ENCODE measurements at regions not wholly inside any gene's neighbourhood (a gene's known extent, or its start where the extent isn't known, plus 50 kb on each side); places are given as distances from the start of the nearest gene placed in this dataset.
"Not testable (repeated sequence)": the region's sequence is repeated elsewhere in the genome, so short reads cannot be mapped to it uniquely, and the experiment has no call there.

DNA sequence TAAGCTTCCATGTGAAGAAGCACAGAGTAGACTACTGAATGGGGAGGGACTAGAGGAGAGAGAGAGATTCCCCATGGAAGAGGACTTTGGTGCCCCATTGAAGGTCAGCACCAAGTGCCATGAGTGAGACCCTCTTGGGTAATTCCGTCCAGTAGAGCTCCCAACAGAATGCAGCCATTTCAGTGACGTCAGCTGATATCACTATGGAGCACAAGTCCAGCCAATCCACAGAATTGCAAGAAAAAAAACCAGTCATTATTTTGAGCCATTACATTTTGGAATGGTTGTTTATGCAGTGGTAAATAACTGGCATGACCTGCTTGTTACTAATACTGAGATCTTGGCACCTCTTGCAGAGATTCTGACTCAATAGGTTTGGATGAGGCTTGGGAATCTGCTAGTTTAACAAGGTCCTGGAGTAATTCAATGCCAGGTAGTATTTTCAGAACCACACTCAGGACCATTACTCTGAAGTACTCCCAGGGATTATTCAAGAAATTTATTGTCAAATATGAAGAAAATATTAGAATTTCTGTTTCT is 52.6 kb upstream of the SP8 start:
- no peak for DNase-seq (ENCODE audit: low read depth in 3 of 3)

- DNase-seq (ENCODE audit: low read depth in 3 of 3) = no peak
Measured at GRCh38 chr7:20839987-20840386, 53.3 kb upstream of the SP8 start.

DNA sequence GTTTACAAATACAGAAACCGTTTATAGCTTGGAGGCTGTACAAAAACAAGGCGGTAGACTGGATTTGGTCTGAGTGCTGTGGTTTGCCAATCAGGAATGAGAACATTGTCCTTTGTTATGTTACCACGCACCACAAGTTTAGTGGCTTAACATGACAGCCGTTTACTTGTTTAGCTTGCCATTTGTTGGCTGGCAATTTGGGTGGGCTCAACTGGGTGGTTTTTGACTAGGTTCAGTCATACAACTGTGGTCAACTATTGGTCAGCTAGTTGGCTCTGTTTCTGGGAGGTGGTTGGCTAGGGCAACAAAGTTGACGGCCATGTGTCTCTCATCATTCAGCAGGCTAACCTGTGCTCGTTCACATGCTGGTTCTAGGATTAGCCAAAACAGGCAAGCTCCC is 60.1 kb upstream of the SP8 start:
- DNase-seq (ENCODE audit: low read depth in 3 of 3) = no peak

DNA sequence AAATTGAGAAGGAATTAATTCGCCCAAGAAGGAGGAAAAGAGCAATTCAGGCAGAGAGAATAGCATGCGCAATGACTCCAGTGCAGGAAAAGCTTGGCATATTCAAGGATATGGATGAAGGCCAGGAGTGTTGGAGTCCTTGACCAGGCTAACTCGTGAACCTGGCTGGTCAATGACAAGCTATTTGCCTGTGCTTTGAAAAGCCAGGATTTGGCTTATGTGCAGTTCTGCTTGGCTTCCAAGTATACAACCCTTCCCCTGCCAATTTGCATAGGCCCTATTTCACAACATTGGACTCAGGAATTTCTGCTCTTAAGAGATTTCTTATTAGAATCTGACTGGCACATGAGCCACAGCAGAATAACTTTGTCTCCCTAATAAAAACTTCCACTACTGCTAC is 72.3 kb upstream of the SP8 start:
- no peak for DNase-seq (ENCODE audit: low read depth in 3 of 3)

DNA sequence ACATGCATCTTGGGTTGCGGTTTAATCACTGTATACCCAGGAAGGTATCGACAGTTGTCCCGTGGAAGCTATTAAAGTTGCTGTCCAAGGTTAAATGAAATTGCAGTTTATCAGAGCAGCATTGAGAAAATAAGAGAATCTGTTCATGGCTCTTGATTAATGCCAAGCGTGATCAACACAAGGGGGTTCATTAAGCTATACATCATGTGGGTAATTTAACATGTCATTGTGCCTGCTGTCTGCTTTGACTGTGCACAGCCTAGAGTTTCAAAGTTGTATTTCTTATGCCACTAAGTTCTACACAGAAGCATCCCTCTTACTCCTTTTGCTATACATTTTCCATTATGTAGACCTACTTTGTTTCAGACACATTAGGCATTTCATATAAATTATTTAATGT is 74.8 kb upstream of the SP8 start:
- DNase-seq (ENCODE audit: low read depth in 3 of 3) = no peak

GRCh38 chr7:20862554-20862953 is 75.9 kb upstream of the SP8 start:
- DNase-seq (ENCODE audit: low read depth in 3 of 3) = no peak

- no peak for DNase-seq (ENCODE audit: low read depth in 3 of 3)
Measured at GRCh38 chr7:20864221-20864620, 77.5 kb upstream of the SP8 start.

DNA sequence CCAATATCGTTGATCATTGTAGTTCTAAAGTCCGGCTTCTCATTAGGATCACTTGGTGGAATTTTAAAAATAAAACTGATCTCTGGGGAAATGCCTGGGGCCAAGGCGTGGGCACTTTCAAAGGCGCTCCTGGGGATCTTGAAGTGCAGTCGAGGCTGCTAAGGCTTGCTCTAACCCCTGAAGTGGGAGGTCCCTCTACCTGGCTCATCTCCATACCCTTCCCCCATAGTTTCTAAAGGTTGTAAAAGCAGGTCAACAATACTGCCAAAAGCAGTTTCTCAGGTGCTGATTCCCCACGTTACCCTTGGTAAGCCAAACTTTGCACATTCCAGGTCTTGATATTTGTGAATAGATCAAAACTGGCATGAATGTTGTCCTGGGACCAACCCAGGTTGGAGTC is 79.0 kb upstream of the SP8 start:
- DNase-seq (ENCODE audit: low read depth in 3 of 3) = no peak

GRCh38 chr7:20870977-20871376 is 84.3 kb upstream of the SP8 start:
- no peak for DNase-seq (ENCODE audit: low read depth in 3 of 3)

DNA sequence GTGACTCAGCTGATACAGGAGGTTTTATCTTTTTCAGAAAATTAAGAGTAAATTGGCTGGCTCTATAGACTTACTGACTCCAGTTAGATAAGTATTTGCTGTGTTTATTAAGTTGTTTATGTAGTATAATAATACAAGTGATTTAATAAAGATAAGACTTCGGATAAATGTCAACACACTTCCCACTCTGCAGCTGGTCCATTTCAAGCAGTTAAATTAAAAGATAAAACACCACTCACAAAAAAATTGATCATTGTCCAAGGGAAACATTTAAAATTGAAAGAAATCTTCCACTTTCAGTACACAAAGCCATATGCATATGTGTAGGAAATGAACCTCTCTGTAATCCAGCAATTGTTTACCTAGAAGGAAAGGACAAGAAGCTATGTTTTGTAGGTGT is 106.1 kb upstream of the SP8 start:
- DNase-seq (ENCODE audit: low read depth in 3 of 3) = no peak

- DNase-seq (ENCODE audit: low read depth in 3 of 3) = no peak
Measured at GRCh38 chr7:20894806-20895205, 108.1 kb upstream of the SP8 start.

DNA sequence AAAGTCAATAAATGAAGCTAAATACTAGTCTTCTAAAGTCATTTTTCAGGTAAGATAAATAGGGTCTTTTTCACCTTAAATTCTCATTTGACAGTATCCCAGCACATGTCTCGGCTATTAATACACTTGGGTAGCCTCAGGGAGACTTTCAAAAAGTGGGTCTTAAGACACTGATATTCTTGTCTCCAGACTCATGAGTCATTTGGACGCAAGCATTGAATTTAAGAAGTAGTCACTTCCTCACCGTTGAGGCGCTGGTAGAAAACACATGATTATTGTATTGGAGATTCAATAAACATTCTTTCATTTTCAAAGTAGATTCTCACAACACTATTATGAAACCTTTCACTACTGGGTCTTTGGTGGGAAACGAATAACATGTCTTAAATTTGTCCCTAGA is 108.9 kb upstream of the SP8 start:
- DNase-seq (ENCODE audit: low read depth in 3 of 3) = no peak

DNA sequence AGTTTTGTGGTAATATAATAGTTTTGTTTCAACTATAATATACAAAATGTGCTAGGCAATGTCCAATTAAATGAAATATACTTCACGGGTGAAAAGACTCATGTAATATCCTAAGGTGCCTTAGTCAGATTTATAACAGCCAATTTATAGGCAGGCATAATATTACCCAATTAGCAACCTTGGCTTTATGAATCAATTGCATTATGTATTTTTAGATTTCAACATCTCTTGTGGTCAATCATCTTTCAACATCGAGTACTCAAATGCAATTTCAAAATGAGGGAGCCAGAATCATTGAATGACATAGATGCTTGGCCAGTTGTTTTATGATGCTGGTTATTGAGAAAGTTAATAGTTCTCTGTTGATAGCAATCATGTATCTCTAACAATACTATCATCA is 110.3 kb upstream of the SP8 start:
- DNase-seq (ENCODE audit: low read depth in 3 of 3) = no peak

GRCh38 chr7:20906801-20907453 is 120.2 kb upstream of the SP8 start:
- DNase-seq (ENCODE audit: low read depth in 3 of 3) = no peak

GRCh38 chr7:20911081-20911480 is 124.4 kb upstream of the SP8 start:
- DNase-seq (ENCODE audit: low read depth in 3 of 3) = no peak

DNA sequence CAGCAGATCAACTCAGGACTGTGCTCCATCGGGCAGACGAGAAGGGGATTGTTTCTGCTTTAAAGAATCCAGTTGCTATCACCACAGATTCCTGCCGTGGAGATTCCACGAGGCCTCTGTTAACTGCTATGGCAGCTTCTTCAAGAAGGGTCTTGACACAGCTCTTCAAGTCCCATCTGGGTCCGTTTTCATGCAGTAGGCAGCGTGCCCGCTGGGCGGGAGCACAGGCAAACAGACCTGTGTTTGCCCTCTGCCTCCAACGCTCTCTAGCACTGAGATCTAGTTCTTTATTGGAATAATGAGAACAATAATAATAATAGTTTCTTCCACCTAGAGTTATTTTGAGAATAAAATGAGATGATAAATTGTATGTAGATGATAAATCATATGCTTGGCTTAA is 127.2 kb upstream of the SP8 start:
- DNase-seq (ENCODE audit: low read depth in 3 of 3) = no peak

- no peak for DNase-seq (ENCODE audit: low read depth in 3 of 3)
Measured at GRCh38 chr7:20916311-20916710, 129.6 kb upstream of the SP8 start.

DNA sequence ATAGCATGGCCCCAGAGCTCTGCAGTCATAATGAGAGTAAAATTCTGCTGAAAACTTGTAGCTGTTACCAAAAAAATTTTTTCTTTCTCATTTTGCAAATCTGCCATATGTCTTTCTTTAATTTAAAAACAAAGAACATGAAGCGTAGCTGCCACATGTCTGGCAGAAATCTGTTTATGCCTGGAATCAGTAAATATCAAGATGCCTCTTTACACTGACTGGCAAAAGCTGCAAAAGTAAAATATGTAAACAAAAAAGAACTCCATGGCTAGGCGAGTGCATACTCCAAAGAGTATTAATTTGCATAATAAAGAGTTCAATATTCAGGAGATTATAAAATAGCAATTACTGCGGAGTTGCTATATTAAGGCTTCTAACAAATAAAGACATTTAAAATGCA is 130.9 kb upstream of the SP8 start:
- DNase-seq (ENCODE audit: low read depth in 3 of 3) = no peak

- no peak for DNase-seq (ENCODE audit: low read depth in 3 of 3)
Measured at GRCh38 chr7:20918156-20918555, 131.5 kb upstream of the SP8 start.

- not testable (repeated sequence) for DNase-seq (ENCODE audit: low read depth in 3 of 3)
Measured at GRCh38 chr7:20927178-20927577, 140.5 kb upstream of the SP8 start.

DNA sequence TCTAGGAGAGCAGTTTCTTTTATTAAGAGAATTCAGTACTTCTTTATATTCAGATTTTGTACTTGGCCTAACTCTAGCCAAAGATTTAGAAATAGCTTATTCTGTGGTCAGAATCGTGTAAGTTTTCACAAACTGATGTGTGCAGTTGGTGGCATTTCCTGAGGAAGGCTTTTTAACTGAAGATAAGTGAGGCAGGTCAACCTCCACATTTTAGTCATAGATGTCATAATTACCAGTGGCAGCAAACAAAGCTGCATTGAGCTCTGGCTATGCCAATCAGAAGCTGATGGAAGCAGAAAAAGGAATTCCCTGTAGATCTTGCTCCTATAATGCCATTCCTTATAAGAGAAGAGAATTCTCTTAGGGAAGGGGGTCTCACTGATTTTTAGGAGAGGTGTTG is 141.3 kb upstream of the SP8 start:
- DNase-seq (ENCODE audit: low read depth in 3 of 3) = no peak

GRCh38 chr7:20929199-20929598 is 142.5 kb upstream of the SP8 start:
- DNase-seq (ENCODE audit: low read depth in 3 of 3) = no peak

- DNase-seq (ENCODE audit: low read depth in 3 of 3) = no peak
Measured at GRCh38 chr7:20931739-20932138, 145.1 kb upstream of the SP8 start.

All from stimulated activated CD4-positive, alpha-beta T cell treated with anti-CD3 and anti-CD28 coated beads, TNF-alpha, amount 100 ng/mL, for 4 hours (primary cell).